ENCODE measurements at regions not wholly inside any gene's neighbourhood (a gene's known extent, or its start where the extent isn't known, plus 50 kb on each side); places are given as distances from the start of the nearest gene placed in this dataset.
"Not testable (repeated sequence)": the region's sequence is repeated elsewhere in the genome, so short reads cannot be mapped to it uniquely, and the experiment has no call there.

GRCh38 chr17:43345515-43345914, 53.3 kb upstream of the ARL4D start:
- DNase-seq: not testable (repeated sequence)

GRCh38 chr17:43344685-43345084, 54.1 kb upstream of the ARL4D start:
- DNase-seq: no peak

GRCh38 chr17:43342589-43342890, 56.3 kb upstream of the ARL4D start:
- no peak for DNase-seq

- DNase-seq: no peak
Observed at GRCh38 chr17:43341715-43342588, 56.8 kb upstream of the ARL4D start.

GRCh38 chr17:43338886-43339516, 59.8 kb upstream of the ARL4D start:
- DNase-seq: peak; percentile 55 to 70

- no peak for DNase-seq
Observed at GRCh38 chr17:43337684-43338428, 60.9 kb upstream of the ARL4D start.

GRCh38 chr17:43334738-43335402, 63.9 kb upstream of the ARL4D start:
- no peak for DNase-seq

- no peak for DNase-seq
Observed at GRCh38 chr17:43333433-43333943, 65.3 kb upstream of the ARL4D start.

- no peak for DNase-seq
Observed at GRCh38 chr17:43332230-43332629, 66.6 kb upstream of the ARL4D start.

GRCh38 chr17:43330876-43331639, 67.7 kb upstream of the ARL4D start:
- no peak for DNase-seq

GRCh38 chr17:43329183-43329582, 69.6 kb upstream of the ARL4D start:
- DNase-seq: no peak

- no peak for DNase-seq
Observed at GRCh38 chr17:43328650-43329049, 70.1 kb upstream of the ARL4D start.

GRCh38 chr17:43327834-43328420, 70.9 kb upstream of the ARL4D start:
- no peak for DNase-seq

- no peak for DNase-seq
Observed at GRCh38 chr17:43327421-43327820, 71.4 kb upstream of the ARL4D start.

- no peak for DNase-seq
Observed at GRCh38 chr17:43326490-43327275, 72.1 kb upstream of the ARL4D start.

GRCh38 chr17:43324205-43324893, 74.4 kb upstream of the ARL4D start:
- DNase-seq: no peak

- no peak for DNase-seq
Observed at GRCh38 chr17:43319293-43320124, 79.3 kb upstream of the ARL4D start.

- DNase-seq: no peak
Observed at GRCh38 chr17:43316522-43317142, 82.2 kb upstream of the ARL4D start.
